Dedifferentiated amniotic fluid mesenchymal stem cell (primary cell): ENCODE measurements at regions not wholly inside any gene's neighbourhood (a gene's known extent, or its start where the extent isn't known, plus 50 kb on each side); places are given as distances from the start of the nearest gene placed in this dataset.
"Not testable (repeated sequence)": the region's sequence is repeated elsewhere in the genome, so short reads cannot be mapped to it uniquely, and the experiment has no call there.

ENCODE experiments used
- DNase-seq: peaks from one replicate; pipeline ENCODE4 v3.0.0-alpha.2; 2016; ENCODE audit errors: extremely low spot score

DNA sequence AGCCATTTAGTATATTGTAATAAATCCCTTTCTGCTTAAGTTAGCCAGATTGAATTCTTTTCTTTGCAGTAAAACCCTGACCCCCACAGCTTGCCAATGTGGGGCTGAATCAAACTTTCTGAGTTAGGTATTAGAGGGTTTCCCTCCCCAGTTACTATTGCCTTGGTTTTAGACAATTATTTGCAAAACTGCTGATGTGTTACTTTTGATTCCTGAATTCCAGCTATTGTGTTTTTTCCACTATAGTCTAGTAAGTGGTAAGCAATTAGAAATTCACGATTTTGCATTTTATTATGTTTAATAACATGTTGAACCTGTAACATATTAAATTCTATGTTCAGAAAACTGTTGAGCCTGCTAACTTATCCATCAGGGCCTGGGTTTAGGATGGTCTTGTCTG lies 391.5 kb downstream of the DLEU7 start:
- DNase-seq, result no peak

DNA sequence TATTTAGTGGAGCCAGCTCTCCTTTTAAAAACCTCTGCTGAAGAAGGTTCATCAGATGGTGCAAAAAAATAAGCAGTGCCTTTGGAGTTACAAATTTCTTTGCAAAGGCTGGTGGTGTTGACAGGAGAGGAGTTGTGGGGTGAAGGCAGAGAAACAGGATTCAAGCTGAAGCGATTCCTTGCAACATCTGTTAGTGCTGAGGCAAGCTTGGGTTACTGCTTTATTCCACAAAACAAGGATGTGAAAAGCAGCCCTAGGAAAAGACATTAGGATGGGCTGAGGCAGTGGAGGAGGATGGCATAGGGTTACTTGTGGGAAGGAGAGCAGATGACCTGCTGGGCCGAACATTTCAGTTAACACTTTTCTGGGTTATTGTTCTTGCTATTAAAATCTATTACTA lies 390.7 kb downstream of the DLEU7 start:
- DNase-seq, result no peak

DNA sequence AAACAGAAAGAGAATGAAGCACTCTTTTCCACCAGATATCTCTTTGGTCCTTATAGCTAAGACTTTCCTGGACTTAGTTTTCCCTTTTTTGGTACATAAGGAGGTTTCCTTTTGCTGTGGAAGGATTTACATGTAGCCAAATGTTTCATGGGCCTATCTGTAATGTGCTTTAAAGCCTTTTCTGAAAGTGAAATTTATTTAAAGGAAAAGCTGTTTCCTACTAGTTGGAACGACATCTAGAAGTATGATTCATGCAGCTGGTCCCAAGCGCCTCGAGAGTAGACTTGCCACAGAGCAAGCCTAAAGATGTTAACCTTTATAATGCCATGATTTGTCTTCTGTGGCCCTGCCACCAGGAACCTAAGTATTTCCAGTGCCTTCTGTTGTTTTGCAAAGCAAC lies 390.3 kb downstream of the DLEU7 start:
- no peak for DNase-seq

- no peak for DNase-seq
Measured at GRCh38 chr13:50456111-50456510, 387.4 kb downstream of the DLEU7 start.

DNA sequence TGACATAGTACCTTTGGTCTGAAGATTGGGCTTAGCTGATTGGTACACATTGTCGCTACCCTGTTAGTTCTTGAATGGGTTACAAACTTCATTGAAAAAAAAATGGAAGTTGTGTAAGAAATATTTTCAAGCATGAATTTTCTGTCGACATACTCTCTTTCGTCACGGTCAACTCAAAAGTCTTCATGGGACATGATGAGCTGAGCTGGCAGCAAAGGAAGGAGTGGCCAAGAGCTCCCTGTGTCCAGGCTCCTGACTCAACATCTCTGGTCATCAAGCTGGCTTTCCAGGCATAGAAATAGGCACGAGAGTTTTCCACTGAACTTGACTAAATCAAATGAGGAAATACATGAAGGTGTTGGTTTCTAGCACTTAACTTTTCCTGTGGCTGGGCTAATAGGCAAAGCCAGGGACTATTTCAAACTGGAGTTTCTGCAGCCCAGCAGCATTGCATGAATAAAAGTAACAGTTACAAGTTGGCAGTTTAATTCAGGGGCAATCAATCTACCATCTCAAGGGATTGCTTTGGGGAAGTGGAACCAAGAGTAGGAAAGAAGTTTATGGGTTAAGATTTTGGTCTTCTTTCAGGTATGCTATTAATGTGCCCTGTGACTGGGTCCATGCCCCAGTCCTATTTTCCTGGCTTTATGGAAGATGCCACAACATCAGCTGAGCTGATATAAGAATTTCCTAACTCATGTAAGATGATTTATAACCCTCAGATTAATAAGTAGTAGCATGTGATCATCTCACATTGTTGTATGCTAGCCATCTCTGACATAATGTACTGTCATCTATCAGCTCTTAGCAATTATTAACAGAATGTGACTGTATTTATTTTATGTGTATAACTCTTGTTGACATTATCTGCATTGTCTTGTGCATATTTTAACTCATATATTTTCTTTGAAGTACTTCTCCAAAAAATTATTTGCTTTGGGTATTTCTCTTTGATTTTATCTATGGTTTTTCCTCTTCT lies 385.8 kb downstream of the DLEU7 start:
- no peak for DNase-seq

GRCh38 chr13:50459046-50459445 lies 384.4 kb downstream of the DLEU7 start:
- no peak for DNase-seq

GRCh38 chr13:50459658-50460057 lies 383.8 kb downstream of the DLEU7 start:
- no peak for DNase-seq

DNA sequence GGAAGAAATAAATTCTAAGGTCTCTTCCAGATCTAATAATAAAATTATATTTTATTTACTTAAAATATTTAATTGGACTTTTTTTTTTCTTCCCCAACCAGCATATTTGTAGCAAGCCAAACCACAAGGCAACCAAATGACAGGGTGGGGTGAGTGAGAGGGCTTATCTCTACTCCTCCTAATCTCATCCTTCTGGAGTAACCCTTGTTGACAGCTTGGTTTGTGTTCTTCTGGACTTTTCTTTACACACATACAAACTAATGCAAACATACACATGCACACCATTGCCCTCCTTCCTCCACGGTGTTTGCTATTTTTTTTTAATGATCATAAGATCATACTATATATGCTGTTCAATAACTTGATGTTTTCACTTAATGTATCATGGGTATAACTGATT lies 383.1 kb downstream of the DLEU7 start:
- no peak for DNase-seq

- no peak for DNase-seq
Measured at GRCh38 chr13:50461189-50461588, 382.3 kb downstream of the DLEU7 start.

GRCh38 chr13:50463719-50464118 lies 379.8 kb downstream of the DLEU7 start:
- no peak for DNase-seq

GRCh38 chr13:50464349-50465251 lies 378.9 kb downstream of the DLEU7 start:
- no peak for DNase-seq

DNA sequence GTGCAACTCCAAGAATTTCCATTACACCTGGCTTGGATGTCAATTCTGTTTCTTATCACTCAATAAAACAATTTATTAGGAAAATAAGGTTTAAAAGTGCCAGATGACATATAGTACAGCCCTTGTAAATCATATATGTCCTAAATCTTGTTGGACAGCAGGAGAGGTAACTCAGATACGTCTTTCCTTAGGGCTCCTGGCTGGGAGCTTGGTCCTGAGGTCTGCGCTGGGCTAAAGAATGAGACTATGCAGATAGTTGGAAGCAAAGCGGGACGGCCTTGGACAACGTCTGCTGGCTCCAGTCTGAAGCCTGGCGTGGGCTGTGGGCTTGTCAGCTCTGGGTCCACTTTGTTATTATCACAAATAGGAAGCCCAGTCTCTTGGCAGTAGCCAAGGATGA lies 377.0 kb downstream of the DLEU7 start:
- no peak for DNase-seq

- no peak for DNase-seq
Measured at GRCh38 chr13:50467156-50468110, 376.1 kb downstream of the DLEU7 start.

DNA sequence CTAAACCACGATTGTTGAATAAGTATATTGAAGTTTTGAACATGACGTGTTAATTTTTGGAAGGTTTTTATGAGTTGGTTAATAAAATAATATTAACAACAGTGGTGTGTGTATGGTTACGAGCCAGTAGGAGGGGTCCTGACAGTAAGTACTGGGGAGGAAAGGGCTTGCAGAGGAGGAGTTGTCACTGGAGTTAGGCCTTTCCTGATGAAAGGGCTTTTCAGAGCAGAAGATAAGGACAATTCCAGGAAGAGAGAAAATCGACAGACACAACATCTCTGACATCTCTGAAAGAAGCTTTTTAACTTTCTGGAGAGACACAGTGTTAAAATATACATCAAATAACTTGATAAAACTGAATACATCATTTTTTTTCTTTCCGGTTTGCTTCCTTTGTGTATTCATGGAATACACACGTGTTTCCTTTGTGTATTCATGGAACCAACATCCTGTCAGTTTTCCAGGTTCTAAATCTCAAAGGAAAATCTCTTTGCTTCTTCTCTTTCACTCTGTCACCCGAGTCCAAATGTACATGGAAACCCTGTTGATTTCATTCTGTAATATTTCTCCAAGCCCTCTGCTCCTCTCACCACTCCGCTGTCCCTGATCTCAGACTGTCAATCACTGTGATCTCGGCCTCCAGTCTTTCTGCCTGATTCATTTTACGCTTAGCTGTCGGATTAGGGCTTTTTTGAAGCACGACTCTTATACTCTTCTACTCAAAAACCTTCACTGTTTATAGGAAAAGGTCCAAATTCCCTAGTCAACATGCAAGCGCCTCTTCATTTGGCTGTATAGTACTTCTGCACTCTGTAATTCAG lies 374.4 kb downstream of the DLEU7 start:
- DNase-seq, result no peak

- not testable (repeated sequence) for DNase-seq
Measured at GRCh38 chr13:50473050-50473449, 370.4 kb downstream of the DLEU7 start.

DNA sequence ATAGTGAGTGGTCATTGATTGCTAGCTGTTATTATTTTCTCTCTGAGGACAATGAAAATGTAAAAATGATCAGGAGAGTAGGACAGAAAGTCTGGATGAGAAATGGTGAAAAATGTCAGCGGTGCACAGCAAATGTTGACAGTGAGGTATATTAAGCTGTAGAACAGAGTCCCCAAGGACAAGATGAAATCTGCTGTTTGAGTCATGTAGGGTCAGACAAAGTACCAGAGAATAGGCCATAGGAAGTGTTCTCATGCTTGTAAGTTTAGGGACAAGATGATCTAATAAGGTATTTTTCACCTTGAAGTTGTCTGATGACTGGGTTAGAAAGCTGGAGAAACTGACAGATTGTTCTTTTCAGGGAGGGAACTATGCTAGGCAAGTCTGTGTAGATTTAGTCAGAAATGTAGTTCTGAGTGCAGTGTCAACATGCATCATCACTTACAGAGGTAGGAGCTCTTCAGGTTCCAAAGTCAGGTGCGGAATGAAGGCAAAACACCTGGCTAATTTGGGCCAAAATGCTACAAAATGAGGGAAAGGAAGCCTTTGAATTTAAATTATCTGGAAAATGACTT lies 369.3 kb downstream of the DLEU7 start:
- no peak for DNase-seq

GRCh38 chr13:50476577-50477285 lies 366.8 kb downstream of the DLEU7 start:
- DNase-seq, result no peak

DNA sequence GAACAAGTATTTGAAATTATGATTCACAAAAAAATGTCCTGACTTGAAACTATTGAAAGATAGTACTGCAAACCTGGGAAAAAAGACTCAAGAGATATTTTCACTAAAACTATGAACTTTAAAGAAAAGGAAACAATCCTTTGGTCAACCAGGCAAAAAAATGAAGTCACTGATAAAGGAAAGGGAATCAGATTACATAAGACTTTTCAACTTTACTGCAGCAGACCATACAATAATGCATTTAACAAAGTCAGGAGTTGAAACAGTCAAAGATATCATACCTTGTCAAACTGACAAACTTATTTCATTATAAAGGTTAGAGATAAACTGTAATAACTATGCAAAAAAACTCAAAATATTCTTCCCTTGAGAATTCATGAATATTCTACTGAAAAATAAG lies 361.6 kb downstream of the DLEU7 start:
- no peak for DNase-seq

- DNase-seq, result no peak
Measured at GRCh38 chr13:50483416-50483815, 360.1 kb downstream of the DLEU7 start.
